GM19351 (cell line): ENCODE measurements at regions not wholly inside any gene's neighbourhood (a gene's known extent, or its start where the extent isn't known, plus 50 kb on each side); places are given as distances from the start of the nearest gene placed in this dataset.
"Not testable (repeated sequence)": the region's sequence is repeated elsewhere in the genome, so short reads cannot be mapped to it uniquely, and the experiment has no call there.

Experiments used
- ATAC-seq: cut with Tn5 transposase; IDR thresholded peaks from one replicate; pipeline ENCODE4 v1.9.1; 2021; ENCODE audit warnings: mild to moderate bottlenecking, moderate library complexity; ENCODE audit not compliant: unreplicated experiment

DNA sequence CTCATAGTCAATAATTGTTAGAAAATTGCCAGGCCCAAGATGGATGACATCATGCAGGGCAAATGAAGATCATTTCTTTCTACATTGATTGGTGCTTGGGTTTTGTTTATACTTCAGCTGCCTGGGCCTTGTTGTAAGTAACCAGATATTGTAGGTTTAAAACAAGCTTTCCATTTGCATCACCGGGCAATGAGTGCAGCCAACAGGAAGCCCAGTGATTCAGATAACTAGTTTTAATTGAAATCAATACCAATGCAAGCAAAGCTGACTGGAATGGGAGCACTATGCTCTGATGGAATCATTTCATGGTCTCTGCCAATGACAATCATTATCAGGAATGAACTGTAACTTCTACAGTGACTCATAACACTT is 279.3 kb downstream of the DUSP6 start:
- ATAC-seq = no peak

DNA sequence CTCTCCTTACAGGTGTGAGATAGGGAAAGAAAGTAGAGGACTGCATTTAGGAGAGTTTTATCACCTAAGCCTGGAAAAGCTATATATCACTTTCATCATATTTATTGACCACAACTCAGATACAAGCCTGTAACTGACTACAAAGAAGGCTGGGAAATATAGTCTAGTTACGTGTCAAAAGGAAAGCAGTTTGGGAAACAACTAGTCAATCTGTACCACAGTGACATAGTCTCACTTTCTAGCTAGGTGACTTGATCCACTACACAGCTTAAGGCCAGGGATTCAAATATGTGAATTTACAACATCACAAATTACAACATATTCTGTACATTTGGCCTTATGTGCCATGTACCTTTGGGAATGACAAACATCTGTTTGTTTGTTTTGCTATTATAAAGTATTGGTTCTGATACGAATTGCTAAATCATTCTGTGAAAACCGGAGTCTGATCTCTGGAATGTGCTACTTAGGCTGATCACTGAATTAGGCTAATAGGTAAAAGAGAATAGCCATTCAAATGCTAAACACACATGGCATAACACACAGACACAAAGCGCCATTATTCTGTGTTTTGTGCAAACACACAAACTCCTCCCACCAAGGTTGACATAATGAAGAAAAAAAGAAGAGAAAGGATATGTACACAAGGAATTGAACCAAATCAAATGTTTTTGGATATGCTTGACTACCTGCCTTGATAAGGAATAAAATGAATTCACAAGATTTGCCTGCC is 279.8 kb downstream of the DUSP6 start:
- no peak for ATAC-seq

DNA sequence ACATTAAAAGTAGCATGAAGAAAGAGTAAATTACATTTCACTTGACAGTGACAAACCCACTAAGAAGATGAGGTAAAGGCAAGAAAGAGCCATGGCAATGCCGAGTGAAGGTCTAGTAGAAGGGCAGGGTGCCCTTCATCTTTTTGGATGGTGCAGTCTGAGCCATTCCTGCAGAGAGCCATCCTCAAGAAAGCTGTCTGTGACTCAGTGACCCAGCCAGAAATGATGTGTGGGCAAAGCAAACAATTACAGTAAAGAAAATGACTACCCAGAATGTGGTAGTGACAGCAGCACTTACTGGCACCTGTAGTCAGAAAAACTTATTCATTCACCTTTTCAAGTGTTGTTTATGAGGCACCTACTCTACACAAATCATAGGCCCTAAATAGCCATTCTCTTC is 281.7 kb downstream of the DUSP6 start:
- ATAC-seq = no peak

- ATAC-seq = no peak
Measured at GRCh38 chr12:89069431-89069830, 282.9 kb downstream of the DUSP6 start.

DNA sequence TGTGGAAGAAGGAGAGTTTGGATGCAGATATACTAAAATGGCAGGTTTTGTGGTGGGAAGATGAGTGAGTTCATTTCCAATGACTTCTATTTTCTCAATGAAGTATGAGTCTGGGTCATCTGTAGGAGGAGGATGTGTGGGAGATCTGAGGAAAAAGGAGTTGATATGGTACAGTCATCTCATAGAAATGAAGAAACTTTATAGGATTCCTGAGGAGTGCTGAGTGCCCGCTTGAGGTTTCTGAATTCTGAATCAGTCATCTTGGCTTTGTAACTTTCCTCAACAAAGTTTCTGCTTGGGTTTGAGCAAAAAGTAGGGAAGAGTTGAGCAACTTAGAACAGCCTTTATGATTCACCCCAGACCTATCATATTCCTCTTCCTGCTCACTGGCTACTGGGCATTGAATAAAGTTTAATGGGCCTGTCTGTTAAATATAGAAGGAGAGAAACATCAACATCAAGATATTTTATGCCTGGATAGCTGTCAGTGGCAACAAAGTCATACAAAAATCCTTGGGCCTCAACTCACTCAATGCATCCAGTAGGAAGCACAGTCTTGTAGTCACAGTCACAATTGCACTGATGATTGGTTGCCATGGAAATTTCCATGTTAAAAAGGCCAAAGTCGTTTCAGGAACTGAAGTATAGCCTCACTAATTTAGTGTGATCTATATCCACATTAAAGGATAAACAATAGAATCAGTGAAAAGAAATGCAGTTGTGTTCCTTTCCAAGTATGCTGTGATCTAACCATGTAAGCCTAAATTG is 284.7 kb downstream of the DUSP6 start:
- no peak for ATAC-seq

- no peak for ATAC-seq
Measured at GRCh38 chr12:89064780-89065179, 287.5 kb downstream of the DUSP6 start.

GRCh38 chr12:89064151-89064550 is 288.1 kb downstream of the DUSP6 start:
- ATAC-seq = no peak

- no peak for ATAC-seq
Measured at GRCh38 chr12:89062996-89063395, 289.3 kb downstream of the DUSP6 start.

- ATAC-seq = no peak
Measured at GRCh38 chr12:89059721-89060541, 292.4 kb downstream of the DUSP6 start.

- ATAC-seq = no peak
Measured at GRCh38 chr12:89059056-89059455, 293.2 kb downstream of the DUSP6 start.

- no peak for ATAC-seq
Measured at GRCh38 chr12:89058402-89058801, 293.9 kb downstream of the DUSP6 start.

GRCh38 chr12:89053817-89054216 is 298.5 kb downstream of the DUSP6 start:
- ATAC-seq = not testable (repeated sequence)

- ATAC-seq = peak; percentile 79
Measured at GRCh38 chr12:89051065-89051677, 301.1 kb downstream of the DUSP6 start.

- no peak for ATAC-seq
Measured at GRCh38 chr12:89047856-89048418, 304.4 kb downstream of the DUSP6 start.

DNA sequence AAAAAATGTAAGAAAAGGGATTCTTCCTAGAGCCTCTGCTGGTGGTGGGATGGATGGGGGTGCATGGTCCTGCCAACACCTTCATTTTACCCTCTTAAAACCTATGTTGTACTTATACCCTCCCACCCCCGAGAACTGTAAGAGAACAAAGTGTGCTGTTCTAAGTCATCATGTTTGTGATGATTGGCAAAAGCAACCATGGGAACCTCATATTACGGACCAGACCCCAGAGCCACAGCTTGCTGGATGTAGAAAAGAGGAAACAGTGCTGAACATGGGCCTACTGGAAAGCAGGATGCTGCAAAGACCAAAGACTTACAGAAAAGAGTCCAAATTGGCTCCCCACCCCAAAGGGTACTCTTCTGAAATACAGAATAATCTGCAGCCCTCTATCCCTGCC is 311.2 kb downstream of the DUSP6 start:
- no peak for ATAC-seq

DNA sequence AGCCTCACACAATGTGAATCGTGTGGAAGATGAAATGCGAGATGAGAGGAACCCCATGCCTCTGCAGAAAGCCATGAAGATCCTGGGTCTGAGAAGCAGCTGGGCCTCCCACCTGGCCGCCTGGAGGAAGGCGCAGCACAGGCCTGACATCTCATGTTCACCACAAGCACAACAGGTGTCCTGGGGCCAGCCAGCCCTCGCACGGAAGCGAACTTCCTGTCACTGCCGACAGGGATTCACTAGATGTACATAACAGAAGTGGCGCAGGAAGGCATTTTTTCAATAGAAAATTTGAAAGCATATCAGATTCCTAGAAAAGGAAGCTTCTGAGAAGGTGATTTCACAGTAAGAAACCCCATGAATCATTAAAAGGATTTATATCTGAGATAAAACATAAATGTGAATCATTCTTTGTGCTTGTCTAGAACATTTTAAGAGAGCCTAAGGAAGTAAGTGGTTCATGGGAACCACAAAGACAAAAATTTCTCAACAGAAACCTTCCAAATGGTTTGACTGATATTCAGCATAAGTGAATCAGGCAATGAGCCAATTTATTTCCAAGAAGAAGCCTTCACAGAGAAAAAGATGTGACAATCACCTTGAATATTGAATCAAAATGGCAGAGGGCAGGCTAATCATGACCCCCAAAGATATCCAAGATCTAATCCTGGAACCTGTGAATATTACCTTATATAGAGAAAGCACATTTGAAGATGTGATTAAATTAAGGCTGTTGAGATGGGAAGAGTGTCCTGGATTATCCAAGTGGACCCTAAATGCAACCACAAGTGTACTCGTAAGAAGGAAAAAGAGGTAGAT is 311.9 kb downstream of the DUSP6 start:
- ATAC-seq = peak; percentile 88

DNA sequence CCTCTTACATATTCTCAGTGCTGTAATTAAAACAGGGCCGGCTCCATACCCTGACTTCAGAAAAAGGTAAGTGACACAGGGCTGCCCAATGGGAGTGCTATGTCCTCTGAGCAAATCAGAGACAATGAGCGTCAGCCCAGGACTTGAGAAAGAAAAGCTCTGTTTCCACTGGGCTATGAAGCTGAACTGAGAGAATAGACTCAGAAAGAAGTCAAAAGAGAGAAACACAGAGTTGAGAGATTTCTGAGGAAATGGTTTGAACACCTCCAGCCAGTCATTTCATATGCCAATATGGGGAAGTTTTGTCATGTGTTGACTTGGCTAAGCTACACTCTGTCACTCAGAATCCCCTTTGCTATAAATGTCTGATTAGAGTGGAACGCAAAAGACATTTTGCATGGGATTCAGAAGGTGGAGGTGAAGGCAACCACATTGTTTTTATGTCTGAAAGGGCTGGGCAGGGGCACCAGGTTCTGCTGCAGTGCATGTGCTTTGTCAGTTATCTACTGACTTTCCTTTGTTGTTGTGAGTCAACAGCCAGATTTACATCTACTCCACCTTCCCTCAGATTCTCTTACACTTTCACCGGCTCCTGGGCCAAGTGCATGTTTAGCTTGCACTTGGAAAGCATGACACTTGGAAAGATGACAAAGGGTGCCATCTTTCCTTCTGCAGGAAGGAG is 313.3 kb downstream of the DUSP6 start:
- peak; percentile 42 for ATAC-seq

DNA sequence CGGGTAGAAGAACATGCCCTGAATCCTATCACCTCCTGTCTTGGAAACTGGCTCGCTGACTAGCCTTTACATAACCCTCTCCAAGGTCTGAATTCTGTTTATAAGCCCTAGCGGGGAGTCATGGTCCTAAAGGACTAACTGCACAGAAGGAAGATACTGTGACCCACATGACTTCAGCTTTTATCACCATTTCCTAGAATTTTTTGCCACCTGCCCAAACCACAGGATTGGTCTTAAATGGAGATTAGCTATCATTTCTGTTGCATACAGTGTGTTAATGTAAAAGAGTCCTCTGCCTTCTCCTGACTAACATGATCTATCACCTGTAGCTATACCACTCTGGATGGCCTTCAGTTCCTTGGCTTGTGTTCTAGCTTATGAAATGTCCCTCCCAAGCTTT is 319.2 kb downstream of the DUSP6 start:
- no peak for ATAC-seq

- ATAC-seq = no peak
Measured at GRCh38 chr12:89029961-89030360, 322.3 kb downstream of the DUSP6 start.
